NCI-H82 treated with DMSO at 0.1 percent for 48 hours (cell line): ENCODE measurements at regions not wholly inside any gene's neighbourhood (a gene's known extent, or its start where the extent isn't known, plus 50 kb on each side); places are given as distances from the start of the nearest gene placed in this dataset.
"Not testable (repeated sequence)": the region's sequence is repeated elsewhere in the genome, so short reads cannot be mapped to it uniquely, and the experiment has no call there.

Experiments
- DNase-seq: peaks from one replicate; lab custom pipeline; 2025; ENCODE audit not compliant: unreplicated experiment; lab: John Stamatoyannopoulos, UW

DNA sequence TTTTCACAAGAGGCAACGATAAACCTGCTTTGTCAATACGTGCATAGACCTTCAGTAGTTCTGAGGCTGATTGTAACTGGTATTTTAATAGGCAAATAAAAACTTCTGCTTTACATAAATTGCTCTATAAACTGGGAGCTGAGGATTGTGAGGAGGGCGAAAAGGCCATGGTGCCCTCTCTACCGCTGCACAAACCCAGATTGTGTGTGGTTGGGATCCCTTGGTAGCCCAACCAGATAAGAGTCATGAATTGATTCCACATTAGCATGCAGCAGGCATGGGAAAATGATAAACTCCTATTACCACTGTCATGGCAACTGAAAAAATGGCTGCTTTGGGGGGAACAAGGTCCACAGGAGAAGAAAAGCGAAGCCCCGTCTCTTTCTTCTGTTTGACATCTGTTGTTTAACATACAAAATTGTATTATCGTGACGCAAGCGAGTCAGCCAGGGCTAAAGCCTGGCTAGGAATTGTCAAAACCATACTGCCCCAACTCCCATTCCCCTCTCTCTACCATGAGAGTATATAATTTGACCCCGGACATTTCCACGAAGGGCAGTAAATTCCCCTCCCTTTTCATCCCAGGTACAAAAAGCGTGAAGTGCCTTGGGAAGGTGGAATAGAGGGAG lies 157.8 kb upstream of the SALL4 start:
- DNase-seq = no peak

DNA sequence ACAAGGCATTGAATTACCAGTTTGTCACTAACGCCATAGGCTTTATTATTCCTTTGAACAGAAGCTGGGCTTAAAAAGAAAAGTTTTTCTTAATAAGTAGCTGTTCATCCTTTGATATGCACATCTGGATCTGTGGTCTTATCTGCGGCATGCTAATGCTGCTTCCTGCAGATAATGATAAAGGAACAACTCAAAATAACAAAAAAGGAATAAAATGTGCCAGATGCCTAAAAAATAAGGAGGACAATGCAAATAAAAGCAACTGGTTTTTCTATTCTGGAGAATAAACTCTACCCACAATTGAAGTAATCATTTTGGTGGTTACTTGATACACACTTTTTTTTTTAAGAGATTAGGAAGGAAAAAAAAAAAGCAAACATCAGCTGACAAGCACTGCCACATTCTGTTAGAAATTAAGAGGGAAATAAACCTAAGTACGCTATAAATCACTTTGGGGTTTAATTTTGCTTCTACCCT lies 156.8 kb upstream of the SALL4 start:
- DNase-seq = no peak

DNA sequence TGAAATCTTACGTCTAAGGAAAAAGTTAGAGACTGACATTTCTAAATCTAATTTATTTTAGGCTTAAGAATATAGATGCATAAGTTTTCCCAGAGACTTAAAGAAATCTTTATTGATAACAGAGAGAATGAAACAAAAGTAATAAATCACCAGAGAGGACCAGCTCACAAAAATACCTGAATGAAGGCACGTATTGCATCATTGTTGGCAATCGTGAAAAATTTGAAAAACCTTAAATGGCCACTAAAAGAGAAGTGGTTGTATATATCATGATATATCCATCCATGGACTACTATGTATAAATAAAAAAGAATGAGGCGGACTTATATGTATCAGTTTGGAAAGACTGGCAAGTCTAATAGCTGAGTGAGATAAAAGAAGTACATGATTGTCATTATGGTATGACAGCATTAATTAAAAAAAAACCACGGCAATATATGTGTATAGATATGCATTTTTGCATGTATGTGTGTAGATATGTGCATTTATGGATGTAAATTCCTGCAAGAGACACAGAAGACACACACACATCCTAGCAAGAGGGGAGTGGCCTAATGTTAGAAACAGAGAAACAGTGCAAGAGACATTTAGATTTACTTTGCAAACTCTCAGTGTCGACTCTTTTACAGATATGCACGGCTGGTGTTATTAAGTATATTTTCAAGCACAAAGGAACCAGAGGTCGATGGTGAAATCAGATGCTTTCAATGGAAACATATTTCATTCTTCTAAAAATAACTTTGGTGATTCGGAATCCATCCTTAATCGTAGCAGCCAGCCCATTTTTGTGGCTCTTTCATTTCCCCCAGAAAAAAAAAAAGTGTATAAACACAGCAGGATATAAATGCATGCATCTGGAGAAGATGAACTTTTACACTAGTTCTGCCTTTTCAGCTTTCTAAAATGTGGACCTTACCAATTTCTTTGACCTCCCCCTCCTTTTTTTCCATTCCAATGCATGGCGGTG lies 156.1 kb upstream of the SALL4 start:
- DNase-seq = no peak

DNA sequence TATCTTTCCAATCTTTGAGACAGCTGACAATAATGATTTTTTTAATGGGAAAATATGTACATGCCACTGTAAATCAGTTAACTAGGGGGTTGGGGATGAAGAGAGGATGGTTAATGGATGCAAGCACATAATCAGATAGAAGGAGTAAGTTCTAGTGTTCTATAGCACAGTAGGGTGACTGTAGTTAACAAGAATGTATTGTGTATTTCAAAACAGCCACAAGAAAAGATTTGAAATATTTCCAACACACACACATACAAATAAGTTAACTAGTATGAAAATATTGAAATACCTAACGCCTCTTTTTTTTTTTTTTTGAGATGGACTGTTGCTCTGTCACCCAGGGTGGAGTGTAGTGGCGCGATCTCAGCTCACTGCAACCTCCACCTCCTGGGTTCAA lies 153.4 kb upstream of the SALL4 start:
- DNase-seq = no peak

DNA sequence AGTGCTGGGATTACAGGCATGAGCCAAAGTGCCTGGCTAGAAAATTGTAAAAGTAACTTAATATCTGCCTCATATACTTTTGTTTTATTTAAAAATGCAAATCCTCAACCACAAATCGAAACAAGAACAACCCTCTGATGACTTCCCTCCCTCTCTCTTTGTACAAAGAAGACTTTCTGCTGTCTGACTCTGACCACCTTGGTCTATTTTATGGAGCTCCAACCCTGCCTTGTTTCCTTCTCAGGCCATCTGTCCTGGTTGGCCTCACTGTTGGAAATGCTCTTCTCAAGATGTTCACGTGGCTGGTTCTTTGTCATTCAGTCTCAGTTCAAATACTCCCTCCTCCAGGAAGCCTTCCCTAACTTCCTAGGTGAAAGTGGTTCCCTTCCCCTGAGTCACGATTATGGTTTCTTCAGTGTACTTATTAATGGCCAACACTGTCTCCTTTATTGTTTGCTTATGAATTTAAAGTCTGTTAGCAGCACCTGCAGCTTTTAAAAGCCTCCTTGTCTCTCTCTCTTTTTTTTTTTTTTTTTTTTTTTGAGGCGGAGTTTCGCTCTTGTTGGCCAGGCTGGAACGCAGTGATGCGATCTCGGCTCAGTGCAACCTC lies 151.5 kb upstream of the SALL4 start:
- DNase-seq = no peak

DNA sequence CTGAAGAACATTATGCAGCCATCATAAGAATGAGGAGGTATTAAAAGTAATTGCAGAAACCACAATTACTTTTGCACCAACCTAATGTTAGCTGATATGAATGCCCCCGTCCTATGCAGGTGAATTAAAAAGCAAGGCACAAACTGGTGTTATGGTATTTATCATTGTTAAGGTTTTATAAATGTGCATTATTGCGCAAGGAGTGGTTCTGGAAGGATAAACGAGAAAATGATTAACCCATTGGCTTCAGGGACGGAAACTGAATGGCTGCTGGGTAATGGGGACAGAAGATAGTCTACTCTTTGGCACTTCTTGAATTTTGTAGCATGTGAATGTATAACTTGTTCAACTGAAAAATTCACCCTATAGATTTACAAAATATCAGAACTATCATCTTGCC lies 148.6 kb upstream of the SALL4 start:
- no peak for DNase-seq

DNA sequence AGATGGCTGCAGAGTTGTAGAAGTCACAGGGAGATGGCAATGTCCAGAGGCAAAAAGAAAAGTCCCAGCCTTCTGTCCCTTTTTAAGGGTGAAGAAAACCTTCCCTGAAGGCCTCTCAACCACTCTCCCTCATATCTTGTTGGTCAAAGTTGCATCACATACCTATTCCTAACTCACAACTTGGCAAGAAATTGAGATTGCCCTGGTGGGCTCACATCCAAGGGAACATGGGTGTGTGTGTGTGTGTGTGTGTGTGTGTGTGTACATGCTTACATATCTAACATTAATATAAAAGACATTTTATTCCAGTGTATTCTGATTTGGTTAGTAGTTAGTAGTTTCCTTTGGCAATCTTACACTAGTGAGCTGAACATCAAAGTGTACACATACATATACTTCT lies 144.3 kb upstream of the SALL4 start:
- DNase-seq = no peak

DNA sequence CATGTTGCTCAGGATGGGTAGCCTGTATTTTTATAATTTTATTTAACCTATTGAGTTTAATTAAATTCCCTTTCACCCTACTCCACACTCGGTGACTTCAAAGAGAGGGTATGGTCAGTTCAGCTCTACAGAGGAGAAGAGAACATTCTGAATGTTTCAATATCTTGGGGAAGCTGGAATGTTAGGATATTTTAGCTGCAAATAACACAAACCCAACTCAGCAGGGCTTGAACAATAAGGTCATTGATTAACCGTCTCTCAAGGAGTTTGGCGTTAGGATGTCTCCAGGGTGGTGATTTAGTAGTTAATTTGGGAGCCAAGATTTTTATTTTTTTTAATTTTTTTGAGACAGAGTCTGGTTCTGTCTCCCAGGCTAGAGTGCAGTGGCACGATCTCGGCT lies 143.6 kb upstream of the SALL4 start:
- no peak for DNase-seq

DNA sequence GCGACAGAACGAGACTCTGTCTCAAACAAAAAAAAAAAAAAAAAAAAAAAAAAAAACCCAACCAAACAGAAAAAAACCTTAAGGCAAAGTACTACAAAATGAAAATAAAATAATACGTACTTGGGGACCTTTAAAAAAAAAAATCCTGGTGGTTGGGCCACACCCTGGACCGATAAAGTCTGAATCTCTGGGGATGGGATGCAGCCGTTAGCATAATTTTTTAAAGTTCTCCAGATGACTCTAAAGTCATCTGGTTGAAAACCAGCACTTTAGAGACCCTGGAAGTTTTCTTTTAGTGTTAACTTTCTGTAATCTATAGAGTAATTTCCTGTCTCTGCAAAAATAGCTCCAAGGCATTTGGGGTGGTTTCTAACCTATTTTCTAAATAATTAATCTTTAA lies 142.9 kb upstream of the SALL4 start:
- DNase-seq = no peak

DNA sequence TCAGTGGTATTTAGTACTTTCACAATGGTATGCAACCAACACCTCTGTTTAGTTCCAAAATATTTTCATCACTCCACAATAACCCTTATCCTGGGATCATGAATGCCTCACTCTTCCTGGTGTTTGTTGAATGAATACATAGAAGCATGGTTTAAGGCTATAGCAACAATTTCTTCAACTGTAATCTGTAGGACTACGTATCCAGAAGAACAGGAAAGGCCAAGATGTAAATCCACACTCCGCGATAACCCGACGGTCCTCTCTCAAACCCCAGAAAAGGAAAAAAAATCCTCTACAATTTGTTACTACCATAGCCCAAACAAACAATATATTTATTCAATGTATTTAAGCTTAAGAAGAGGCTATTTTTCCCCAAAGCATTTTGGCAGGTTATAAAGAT lies 141.4 kb upstream of the SALL4 start:
- no peak for DNase-seq

DNA sequence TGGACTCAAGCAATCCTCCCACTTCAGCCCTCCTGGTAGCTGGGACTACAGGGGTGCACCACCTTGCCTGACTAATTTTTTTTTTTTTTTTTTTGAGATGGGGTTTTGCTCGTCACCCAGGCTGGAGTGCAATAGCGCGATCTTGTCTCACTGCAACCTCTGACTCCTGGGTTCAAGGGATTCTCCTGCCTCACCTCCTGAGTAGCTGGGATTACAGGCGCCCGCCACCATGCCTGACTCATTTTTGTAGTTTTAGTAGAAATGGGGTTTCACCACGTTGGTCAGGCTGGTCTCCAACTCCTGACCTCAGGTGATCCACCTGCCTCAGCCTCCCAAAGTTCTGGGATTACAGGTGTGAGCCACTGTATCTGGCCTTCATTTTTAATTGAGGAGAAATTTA lies 141.0 kb upstream of the SALL4 start:
- DNase-seq = not testable (repeated sequence)

DNA sequence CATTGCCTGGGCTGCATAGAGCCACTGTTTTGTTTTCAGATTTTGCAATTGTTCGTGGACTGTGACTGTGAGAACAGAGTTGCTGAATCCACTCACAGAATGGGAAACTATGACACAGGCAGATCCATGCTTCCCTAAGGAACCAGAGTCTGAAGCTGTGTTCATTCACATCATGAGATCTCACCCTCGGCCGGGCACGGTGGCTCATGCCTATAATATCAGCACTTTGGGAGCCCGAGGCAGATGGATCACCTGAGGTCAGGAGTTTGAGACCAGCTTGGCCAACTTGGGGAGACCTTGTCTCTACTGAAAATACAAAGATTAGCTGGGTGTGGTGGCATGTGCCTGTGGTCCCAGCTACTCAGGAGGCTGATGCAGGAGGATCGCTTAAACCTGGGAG lies 139.2 kb upstream of the SALL4 start:
- DNase-seq = no peak

DNA sequence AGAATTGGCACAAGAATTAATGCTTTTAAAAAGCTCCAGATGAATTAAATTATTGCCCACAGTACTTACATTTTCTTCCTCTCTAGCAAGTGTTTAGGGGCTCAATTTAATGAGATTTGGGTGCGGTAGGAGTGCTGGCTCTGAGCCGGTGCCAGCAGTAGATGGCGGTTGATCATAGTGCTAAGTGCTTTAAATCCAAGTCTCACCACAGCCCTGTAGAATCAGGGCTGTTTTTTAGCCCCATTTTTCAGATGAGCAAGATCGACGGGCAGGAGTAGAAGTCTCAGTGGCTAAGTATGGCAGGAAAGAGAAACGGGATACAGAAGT lies 136.9 kb upstream of the SALL4 start:
- DNase-seq = peak; percentile 75

DNA sequence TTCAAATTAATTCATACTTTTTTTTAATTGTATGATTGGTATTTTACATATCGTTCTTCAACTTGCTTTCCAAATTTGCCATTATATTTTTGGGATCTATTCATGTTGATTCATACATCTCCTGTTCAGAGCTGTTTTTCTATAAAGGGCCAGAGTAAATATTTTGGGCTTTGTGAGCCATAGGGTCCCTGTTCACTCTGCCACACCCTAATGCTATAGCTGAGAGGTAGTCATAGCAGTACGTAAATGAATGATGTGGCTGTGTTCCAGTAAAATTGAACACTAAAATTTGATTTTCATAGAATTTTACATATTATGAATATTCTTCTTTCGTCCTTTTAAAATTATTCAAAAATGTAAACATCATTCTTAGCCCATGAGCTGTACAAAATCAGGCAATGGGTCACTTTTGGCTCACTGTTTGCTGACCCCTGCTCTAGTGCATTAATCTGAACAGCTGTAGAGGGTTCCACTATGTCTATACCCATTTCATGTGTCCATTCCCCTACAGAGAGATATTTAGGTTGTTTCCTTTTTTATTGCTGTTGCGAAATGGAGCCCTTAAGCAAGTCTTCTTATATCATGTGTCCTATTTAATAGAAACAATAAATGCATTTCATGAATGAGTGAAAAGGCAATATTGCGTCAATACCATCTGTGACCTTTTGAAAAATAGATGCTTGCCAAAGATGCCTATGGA lies 136.4 kb upstream of the SALL4 start:
- DNase-seq = no peak

DNA sequence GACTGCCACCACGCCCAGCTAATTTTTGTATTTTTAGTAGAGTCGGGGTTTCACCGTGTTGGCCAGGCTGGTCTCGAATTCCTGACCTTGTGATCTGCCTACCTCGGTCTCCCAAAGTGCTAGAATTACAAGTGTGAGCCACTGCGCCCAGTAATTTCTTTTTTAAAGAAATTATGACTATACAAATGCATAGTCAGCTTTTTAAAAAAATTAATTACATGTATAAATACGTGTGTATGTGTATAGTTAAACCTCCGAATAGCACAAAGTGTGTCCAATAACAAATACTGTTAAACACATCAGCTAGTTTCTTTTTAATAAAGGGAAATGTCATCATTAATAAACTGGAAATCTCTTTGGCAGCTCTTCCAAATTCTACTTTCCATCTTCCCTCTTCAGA lies 135.5 kb upstream of the SALL4 start:
- no peak for DNase-seq

DNA sequence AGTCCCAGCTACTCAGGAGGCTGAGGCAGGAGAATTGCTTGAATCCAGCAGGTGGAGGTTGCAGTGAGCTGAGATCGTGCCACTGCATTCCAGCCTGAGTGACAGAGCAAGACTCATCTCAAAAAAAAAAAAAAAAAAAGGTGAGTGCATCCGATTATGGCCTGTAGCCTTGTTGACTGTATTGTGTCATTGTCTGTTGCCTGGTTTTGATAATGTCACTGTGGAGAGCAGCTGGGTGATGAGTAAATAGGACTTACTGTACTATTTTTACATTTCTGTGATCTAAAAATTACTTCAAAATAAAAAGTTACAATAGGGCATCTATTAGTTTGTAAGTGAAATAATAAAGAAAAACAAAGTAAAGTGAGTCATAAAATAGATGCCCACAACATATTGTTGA lies 134.1 kb upstream of the SALL4 start:
- no peak for DNase-seq

DNA sequence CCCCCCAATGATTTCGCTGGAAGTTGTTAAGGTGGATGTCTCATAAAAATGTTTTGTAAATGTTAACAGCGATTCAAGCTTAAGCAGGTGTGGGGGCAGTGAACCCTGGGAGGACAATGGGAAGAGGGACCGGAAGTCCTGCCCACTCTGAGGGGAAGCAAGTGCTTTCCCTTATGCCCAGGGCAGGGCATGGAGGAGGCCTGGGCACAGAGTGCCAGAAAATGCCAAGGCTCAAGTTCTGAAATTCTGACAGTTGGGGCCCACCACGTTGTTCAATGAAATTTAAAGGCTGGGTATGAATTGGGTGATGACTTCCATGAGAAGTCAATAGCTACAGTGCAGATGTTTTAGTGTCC lies 132.7 kb upstream of the SALL4 start:
- DNase-seq = no peak

DNA sequence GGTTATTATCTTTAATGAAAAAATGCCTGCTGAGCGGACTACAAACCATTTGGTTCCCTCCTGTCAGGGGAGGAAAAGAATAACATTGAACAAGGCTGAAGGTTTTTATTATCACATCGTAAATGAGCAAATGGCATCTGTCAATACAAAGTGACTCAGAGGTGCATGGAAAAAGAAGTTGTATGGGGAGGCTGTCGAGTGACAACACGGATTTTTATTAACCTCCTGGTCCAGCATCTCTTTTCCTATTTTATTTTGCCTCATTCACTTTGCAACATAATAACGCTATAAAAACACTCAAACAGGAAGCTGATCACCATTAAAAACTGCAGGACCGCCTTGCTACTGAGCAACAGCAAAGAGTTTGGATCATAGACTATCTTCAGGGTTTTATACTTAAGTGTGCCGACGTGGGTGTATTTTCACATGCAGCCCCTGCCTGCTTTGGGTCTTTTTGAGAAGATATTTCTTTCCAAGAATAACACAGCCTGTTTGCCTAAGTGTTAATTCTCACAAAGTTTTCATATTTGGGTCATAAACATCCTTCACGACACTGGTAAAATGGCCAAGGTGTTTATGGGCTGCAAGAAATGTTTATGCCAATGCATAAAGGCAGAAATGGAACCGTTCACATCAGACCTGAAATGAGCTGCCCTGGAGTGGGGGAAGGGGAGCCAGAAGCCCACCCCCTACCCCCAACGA lies 132.1 kb upstream of the SALL4 start:
- DNase-seq = no peak

DNA sequence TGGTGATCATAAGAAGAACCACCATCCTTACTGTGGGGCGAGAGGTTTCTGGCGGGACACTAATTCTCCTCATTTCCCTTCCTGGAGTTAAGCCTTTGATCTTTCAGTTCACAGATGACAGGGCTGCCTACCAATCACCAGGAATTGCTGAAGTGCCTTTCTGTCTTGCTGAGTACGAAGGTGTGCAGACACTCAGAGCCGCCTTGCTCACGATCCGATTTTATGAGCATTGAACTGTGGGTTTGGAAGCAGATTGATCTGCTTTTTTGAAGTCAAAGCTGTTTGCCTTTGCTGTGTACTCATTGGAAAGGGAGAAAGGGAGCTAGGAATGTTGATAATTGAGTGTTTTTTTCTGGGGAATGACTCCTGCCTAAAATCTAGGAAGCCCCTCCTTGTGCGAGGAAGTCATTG lies 129.1 kb upstream of the SALL4 start:
- peak; percentile 45 for DNase-seq

DNA sequence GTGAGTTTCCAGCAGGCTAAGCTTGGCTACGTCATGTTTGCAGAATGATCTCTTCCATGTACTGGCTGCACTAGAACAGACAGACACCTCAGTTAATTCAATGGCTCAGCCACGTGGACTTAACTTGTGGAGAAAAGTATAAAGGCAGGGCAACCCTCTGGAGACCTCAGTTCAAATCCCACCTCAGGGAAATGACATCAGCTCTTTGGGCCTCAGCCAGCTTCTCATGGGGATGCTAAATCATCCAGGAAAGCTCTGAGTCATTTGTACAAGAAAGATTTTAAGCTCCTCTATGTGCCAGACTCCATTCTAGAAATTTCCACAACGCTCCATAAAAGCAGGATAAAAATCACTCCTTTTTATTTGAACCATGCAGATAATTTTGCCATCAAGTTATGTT lies 128.5 kb upstream of the SALL4 start:
- DNase-seq = no peak

DNA sequence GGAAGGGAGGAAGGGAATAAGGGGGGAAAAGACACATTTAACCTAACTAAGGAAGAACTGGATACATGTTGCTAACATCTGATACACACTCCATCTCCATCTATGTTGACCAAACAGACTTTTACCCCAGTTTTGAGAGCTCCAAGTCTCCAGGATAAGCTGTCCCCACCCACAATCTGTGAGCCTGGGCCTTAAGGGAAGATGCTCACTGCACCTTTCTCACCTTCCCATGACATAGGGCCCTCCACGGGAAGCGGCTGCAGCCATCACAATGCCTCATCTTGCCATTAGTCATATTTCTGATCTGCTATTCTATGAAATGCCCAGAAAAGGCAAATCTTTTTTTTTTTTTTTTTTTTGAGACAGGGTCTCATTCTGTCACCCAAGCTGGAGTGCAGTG lies 126.6 kb upstream of the SALL4 start:
- DNase-seq = no peak
